HG02678 (cell line): ENCODE measurements at regions not wholly inside any gene's neighbourhood (a gene's known extent, or its start where the extent isn't known, plus 50 kb on each side); places are given as distances from the start of the nearest gene placed in this dataset.
"Not testable (repeated sequence)": the region's sequence is repeated elsewhere in the genome, so short reads cannot be mapped to it uniquely, and the experiment has no call there.

ENCODE experiments used
- ATAC-seq: cut with Tn5 transposase; IDR thresholded peaks from one replicate; pipeline ENCODE4 v1.9.1; 2021; ENCODE audit warnings: mild to moderate bottlenecking, moderate library complexity; ENCODE audit not compliant: unreplicated experiment

DNA sequence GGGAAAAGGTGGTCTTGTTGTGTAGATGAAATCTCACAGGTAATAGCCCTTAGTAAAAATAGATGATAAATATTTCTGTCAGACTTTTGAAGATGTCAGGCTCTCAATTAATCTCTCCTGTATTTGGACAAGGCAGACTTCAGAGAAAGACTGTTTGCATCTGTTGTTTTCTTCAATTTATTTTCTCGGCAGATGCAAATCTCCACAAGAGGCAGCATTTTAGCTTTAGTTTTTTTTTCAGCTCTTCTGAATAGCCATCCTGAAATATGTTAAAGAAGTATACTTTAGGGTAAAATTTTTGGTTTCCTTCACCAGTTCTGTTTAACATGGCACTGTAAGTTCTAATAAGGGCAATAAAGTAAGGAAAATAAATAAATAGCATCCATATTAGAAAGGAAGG lies 685.1 kb downstream of the SI start:
- ATAC-seq = no peak

DNA sequence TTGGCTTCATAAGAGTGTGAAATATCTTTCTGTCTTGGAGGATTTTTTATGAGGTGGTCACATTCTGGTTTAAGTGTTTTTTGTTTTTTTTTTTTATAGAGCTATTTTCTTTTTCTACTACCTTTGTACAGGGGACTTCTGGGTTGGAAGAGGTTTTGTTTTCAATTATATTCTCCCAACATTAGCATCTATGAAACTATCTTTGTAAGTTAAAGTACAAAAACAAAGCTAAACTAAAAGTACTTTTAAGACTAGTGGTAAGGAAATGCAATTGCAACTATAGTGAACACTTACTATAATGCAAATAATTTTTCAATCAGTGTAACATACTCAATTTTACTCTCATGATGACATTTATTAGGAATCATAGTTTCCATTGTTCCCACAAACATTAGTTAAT lies 688.2 kb downstream of the SI start:
- no peak for ATAC-seq

DNA sequence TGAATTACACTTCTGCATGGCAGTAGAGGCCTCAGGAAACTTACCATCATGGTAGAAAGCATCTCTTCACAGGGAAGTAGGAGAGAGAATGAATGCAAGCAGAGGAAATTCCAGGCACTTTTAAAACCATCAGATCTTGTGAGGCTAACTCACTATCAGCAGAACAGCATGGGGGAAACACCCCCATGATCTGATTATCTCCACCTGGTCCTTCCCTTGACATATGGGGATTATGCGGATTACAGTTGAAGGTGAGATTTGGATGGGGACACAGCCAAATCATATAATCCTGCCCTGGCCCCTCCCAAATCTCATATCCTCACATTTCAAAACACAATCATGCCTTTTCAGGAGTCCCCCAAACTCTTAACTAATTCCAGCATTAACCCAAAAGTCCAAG lies 691.1 kb downstream of the SI start:
- no peak for ATAC-seq

DNA sequence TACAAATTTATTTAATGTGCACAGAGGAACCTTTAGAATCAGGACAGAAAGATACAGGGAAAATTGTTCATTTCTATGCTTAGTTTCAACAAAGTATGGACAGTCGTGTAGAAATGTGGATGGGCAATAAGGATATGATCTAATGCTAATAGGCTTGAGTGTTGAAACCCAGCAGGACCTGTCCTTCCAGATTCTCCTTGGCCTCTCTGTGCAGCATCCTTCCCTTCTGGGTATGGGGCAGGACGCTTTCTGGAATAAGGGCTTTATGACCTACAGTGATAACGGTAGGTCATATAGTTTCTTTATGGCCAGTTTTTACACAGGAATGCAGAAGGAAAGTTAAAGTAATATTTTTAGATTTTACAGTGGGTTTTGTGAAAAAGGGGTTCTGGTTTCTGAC lies 698.1 kb downstream of the SI start:
- ATAC-seq = no peak

DNA sequence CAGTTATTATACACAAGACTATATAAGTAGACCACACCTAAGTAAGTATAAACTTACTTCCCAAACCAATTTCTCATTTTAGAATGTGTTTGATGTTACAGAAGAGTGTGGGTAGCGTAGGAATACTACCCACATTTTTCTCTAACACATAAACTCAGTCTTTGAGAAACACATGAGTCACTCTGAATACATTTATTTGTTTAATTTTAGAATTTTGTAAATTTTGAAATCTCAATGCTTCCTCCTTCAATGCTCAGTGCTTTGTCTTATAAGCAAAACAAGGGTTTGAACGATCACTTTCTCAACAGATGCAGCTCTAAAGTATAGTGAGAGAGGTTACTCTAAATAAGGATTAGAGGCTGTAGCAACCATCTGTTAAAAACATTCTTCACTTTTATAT lies 700.8 kb downstream of the SI start:
- no peak for ATAC-seq

DNA sequence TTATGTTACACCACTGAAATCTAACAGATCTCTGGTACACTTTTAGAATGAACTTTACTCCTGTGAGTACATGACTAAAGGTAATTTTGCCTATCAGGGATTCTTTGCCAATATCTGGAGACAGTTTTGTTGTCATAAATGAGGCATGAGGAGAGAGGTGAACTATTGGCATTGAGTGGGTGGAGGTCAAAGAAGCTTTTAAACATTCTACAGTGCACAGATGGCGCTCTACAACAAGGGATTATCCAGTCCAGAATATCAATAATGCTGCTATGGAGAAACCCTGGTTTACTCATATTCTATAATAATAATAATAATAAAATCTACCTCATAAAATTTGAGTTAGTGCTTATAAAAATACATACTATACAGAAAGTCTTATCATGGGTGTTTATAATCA lies 702.3 kb downstream of the SI start:
- no peak for ATAC-seq

DNA sequence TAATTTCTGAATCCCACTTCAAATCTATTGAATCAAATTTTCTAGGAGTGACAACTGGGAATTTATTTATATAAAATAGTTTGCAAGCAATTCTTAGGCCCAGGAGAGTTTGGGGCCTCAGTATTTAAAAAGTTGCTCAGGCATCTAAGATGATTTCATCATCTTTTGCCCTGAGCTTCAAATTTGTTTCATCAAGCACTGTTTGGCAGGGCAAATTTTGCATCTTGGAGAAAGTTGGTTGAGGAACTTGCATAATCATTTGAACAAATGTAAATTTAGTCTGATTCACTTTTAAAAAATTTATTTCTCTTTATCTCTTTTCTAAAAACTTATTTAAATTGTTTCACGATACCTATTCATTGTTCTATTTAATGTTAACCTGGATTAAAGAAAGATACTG lies 702.8 kb downstream of the SI start:
- no peak for ATAC-seq

DNA sequence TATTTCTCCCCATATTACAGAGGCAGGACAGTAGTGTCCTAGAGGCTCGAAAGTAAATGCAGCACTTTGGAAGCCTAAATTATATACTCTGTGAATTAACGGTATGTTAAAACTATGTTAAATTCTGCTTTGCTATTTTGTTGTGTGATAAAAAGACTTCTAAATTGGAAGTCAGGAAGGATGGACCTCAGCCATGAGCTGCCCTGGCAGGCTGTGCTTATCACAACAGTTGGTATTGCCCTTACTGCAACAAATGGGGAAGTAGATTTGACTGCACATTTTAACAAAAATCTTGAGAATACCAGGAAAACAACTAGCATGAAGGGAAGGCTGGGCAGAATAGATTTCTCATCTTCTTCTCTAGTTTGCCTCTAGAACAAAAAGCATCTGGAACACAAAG lies 706.6 kb downstream of the SI start:
- ATAC-seq = no peak

DNA sequence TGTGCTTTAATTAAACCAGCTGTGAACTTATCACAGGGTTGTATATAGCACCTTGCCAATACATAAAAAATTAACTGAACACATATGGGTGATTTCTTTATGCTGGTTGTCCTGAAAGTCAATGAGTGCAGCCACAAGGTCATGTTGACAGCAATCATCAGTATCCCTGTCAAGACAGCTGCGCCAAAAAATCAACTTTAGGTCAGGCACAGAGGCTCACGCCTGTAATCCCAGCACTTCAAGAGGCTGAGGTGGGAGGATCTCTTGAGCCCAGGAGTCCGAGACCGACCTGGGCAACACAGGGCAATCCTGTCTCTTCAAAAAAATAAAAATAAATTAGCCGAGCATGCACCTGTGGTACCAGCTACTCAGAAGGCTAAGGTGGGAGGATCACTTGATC lies 707.3 kb downstream of the SI start:
- ATAC-seq = no peak

DNA sequence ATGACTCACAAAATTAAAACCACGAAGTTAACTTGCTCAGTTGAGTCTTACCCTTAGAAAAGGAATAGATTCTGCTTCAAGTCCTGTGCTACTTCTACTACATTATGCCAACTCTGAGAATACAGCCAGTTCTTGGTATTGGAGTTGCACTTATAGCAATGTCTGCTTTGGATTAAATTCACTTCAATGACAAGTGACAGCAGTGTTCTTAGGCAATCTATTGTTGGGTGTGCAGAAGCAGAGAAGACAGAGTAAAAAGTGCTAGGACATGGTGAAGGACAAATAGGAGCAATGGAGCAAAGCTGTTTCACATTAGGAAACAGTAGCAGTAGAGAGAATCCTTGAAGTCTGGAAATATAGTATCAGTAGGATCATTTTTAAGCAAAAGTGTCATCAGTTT lies 713.1 kb downstream of the SI start:
- ATAC-seq = no peak

DNA sequence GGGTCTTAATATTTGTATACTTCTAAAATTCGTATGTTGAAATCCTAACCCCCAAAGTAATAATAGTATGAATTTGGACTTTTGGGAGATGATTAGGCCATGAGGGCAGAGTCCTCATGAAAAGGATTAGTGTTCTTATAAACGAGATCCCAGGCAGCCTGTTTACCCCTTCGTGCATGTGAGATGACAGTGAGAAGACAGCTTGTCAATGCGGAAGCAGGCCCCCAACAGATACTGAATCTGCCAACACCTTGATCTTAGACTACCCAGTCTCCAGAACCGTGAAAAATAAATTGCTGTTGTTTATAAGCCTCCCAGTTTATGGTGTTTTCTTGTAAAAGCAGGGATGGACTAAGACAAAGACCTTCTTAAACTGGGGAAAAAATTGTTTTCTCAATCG lies 714.2 kb downstream of the SI start:
- ATAC-seq = no peak

DNA sequence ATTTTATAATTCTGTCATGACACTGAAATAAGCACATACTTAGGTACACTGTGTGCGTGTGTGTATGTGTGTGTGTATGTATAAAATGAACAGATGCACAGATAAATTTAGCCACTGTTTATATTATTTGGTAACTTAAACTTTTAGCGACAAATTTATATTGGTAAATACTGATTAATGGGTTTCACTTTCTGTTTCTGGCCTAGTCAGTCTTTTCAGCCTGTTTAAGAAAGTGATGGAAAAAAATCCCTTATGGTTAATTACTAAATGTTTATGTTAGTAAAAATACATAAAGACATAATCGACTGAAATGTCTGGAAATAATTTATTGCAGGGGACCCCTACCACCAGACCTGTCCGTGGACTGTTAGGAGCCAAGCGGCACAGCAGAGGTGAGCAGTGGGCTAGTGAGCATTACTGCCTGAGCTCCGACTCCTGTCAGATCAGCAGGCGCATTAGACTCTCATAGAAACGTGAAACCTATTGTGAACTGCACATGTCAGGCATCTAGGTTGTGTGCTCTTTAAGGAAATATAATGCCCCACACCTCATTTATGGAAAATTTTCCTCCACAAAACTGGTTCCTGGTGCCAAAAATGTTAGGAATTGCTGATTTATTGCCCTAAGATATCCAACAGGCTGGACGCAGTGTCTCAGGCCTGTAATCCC lies 717.4 kb downstream of the SI start:
- no peak for ATAC-seq

DNA sequence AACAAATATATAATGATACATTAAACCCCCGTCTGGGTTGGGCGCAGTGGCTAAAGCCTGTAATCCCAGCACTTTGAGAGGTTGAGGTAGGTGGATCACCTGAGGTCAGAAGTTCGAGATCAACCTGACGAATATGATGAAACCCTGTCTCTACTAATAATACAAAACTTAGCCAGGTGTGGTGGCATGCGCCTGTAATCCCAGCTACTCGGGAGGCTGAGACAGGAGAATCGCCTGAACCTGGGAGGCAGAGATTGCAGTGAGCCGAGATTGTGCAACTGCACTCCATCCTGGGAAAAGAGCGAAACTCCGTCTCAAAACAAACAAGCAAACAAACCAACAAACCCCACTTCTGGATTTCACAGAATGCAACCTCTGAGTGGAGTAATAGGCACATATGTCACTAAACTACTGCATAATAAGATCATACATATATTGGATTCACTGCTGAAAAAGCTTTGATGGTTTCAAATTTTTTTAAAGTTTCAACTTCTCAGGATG lies 718.2 kb downstream of the SI start:
- no peak for ATAC-seq

DNA sequence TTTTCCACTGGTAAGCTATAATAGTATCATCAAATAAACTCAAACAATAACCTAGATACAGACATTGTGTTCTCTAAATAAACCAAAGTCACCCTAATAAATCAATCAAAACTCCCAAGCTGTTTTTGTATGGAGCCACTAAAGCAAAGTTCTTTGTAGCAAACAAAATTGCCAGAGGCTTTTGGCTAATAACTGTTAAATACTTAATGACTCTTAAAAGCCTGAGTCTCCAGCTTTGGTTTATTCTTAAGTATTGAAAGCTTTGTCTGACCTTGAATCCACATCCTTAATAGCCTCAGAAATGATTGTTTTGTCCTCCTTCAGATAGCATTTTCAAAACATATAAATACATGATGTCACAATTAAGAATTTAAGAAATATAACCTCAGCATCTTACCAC lies 725.3 kb downstream of the SI start:
- no peak for ATAC-seq

DNA sequence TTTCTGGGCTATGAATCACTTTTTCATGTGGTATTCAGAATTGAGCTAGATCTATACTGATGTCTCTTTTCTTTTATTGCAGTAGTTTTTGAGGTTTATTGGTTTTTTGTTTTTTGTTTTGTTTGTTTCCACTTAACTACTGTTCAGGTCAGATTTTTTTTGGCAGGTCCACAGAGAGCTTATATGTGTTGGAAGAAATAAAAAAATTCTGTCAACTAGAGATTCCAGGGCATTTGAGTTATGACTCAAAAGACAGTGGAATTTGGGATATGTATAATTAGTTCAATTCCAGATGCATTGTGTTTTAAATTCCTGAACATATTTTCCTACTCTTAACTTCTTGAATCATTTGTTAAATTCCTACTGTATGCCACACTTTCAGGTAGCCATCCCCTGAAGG lies 727.2 kb downstream of the SI start:
- no peak for ATAC-seq

DNA sequence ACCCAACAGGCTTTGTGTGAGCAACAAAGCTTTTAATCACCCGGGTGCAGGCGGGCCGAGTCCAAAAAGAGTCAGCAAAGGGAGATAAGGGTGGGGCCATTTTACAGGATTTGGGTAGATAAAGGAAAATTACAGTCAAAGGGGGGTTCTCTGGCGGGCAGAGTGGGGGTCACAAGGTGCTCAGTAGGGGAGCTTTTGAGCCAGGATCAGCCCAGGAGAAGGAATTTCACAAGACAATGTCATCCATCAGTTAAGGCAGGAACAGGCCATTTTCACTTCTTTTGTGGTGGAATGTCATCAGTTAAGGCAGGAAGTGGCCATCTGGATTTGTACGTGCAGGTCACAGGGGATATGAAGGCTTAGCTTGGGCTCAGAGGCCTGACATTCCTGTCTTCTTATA lies 736.1 kb downstream of the SI start:
- ATAC-seq = not testable (repeated sequence)

DNA sequence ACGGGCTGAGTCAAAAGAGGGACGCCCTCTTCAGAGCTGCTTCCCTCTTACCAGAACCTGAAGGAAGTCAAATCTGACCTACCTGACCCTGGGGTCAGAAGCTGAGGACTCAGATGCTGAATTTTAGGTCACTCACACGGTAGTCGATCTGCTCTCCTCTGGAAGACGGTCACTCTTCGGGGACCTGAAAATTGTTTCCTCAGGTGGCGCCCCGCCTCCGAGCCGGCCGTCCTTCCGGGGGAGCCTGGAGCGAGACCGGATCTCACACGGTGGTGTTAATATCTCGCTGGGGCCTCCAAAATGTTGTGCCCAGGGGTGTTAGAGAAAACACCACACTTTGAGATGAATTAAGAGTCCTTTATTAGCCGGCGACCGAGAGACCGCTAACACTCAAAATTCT lies 737.2 kb downstream of the SI start:
- no peak for ATAC-seq

DNA sequence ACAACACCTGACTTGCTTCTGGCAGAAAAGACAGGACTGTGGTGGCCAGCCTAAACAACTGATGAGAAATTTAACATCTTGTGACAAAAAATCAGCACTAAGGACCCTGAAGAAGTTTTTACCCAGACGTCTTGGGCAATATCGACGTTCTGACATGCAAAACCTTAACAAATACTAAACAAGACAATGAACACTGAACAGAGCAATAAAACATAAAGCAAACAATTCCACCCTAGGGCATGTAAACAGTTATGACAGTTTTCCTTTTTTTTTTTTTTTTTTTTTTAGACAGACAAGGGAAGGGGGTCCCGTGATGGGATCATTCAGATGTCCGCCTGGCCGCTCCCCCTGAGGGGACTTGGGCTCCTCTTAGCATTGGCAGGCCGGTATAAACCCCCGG lies 738.0 kb downstream of the SI start:
- ATAC-seq = no peak

DNA sequence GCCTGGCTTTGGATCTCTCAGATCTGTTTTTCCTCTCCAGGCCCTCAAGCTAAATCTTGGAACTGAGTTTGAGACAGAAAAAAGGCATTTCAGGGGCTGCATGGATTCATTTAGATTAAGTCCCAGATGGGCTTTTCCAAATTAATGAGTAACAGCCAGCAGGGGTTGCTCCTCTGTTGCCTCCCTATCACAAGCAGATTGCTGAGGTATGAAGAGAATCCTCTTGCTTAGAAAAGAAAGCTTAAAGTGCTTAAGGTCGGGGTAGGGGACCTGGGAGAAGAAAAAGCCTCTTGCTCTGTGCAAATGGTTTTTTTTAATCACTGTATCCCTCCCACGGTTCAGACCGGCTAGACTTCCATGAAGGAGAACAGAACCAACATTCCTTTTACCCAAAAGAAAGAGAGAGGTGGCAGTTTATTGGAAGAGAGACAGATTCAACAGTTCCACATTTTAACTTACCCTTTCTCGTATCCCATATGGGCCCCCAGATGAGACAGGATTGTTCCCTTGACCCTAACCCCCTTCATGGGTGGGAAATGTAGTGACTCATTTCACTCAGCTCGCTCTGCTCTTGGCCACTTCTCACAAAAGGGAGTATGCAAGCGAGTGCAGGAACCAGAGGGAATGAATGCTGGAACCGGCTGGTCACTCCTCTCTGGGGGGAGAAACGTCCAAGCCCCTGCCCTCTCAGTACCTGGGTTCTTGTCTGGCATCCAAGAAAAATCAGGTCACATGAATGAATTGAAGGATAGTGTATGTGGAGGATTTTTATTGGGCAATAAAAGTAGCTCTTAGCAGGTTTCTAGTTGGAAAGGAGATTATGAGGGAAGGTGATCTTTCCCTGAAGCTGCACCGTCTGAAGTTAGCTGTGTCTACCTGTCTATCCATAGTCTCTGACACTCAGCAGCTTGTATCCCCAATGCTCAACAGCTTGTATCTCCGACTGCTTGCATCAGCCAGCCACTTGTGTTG lies 745.2 kb downstream of the SI start:
- no peak for ATAC-seq

DNA sequence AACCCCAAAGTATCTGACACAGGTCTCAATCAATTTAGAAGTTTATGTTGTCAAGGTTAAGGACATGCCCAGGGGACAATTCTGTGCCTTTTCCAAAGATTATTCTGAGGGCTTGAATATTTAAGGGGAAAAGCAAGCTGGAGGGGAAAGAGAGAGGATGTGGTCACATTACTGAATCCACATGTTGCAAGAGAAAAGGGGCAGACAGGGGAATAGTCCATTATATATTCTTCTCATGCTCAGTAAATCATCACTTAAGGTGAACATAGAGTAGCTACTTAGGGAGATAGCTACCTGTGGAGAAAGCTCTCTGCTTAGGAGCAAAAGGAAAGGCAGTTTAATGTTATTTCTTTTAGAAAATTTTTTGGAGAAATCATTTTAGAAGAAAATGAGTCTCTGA lies 751.6 kb downstream of the SI start:
- no peak for ATAC-seq

DNA sequence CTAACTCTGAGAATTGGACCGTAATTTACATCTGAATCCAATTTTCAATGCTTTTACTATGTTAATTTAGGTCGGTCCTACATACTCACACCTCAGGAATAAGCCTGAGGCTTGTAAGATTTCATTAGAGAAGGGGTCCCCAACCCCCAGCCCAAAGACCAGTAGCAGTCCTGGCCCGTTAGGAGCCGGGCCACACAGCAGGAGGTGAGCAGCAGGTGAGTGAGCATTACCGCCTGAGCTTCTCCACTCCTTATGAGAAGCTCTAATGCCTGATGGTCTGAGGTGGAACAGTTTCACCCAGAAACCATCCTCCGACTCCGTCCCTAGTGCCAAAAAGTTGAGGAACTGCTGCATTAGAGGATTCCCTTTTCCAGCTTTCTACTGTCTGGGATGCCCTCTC lies 757.3 kb downstream of the SI start:
- ATAC-seq = no peak

DNA sequence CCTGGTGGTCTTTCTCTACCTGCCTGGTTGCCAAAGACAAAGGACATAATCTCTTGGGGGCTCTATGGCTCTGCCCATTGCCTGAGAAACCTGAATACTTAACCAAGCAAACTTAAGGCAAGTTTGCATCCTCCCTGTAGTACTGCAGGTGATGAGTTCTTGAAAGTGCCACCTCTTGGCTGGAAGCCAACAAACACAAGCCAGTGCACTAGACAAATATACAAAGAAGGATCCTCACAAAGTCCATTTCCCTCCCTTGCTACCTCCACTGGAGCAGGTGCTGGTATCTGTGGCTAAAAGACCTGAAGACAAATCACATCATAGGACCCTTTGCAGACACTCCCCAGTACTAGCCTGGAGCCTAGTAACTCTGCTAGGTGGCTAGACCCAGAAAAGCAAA lies 772.3 kb downstream of the SI start:
- ATAC-seq = no peak
